GM19372 (cell line): ENCODE measurements at regions not wholly inside any gene's neighbourhood (a gene's known extent, or its start where the extent isn't known, plus 50 kb on each side); places are given as distances from the start of the nearest gene placed in this dataset.
"Not testable (repeated sequence)": the region's sequence is repeated elsewhere in the genome, so short reads cannot be mapped to it uniquely, and the experiment has no call there.

Source experiments
- ATAC-seq: cut with Tn5 transposase; IDR thresholded peaks from one replicate; pipeline ENCODE4 v1.9.1; 2021; ENCODE audit warnings: mild to moderate bottlenecking, low read depth, moderate library complexity; ENCODE audit not compliant: unreplicated experiment

DNA sequence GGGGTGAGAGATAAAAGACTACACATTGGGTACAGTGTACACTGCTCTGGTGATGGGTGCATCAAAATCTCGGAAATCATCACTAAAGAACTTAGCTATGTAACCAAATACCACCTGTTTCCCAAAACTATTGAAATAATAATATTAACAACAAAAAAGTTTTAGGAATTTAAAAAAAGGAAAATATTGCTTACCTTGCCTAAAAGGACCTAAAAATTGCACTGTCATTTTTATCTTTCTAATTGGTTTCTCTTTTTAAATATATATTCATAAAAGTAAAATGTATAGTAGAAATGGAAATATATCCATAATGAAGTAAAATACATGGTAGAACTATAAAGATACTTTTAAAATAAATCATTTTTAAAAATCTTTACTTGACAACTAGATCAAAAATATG is 719.3 kb upstream of the RGS18 start:
- no peak for ATAC-seq

DNA sequence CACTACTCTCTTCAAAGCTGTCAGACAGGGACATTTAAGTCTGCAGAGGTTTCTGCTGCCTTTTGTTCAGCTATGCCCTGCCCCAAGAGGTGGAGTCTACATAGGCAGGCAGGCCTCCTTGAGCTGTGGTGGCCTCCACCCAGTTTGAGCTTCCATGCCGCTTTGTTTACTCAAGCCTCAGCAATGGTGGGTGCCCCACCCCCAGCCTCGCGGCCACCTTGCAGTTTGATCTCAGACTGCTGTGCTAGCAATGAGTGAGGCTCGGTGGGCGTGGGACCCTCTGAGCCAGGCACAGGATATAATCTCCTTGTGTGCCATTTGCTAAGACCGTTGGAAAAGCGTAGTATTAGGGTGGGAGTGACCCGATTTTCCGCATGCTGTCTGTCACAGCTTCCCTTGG is 710.0 kb upstream of the RGS18 start:
- not testable (repeated sequence) for ATAC-seq

DNA sequence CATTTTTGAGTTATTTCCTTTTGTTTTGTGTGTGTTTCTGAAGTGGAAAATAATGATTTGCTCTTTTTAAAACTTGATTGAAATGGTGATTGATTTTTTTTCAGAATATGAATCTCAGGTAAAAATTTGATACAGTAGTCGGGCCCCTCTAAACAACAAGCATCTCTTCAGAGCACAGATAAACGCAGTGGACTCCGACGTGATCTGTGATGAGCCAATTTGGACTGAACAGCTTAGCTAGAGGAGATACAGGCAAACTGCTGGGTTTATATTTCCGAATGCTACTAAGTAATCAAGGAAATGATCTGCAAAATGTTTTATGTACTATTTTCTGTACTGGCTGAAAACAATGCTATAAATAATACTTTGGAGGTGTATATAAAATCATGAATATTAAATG is 705.7 kb upstream of the RGS18 start:
- ATAC-seq: no peak

DNA sequence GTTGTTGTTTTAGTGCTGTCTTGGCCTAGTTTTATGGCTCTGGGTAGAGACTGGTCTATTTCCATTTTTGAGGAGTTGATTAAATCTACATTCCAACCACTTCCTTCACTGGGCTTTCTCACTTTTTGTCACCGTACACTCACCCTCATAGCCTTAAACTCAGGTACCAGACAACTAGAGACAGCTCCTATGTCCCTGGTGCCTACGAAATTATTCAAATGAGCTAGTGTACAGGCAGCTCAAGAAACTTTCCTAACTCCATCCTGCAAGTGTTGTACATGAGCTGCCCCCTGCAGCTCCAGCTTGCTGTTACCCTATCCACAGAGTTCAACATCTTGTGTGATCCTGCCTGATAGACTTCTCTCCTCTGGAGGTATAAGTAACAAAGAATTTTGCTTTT is 704.8 kb upstream of the RGS18 start:
- ATAC-seq: no peak

DNA sequence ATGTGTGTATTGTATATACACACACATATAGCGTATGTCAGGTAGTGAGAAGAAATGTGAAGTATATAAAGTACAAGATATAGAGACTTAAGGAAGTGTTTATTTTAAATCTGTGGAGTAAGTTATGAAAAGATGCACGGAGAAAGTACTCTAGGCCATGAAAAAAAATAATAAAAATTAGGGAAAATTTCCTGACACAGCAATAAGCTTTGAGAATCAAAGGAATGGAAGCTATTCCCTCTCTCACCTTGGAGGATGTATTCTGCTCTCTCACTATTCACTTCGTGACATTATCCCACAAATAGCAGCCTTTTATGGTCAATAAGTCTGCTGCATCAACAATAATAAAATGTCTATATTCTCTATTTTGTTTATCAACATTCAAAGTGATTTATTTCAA is 700.4 kb upstream of the RGS18 start:
- no peak for ATAC-seq

DNA sequence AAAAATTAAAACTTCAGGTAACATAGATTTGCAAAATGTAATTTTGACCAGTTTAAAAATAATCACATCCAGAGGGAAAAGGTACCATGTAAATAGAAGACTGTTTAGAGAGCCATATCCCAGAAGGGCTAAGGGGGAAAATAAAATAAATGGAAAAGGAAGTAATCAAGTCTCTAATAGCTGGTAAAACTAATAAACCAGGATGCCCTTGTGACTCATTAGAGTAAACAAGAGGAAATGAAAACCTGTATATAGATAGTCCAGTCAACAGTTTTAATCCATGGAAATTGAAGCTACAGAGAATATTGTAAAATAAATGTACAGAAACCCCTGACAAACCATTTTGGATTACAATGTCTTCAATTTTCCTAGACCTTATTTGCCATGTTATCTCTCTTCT is 698.0 kb upstream of the RGS18 start:
- ATAC-seq: no peak

DNA sequence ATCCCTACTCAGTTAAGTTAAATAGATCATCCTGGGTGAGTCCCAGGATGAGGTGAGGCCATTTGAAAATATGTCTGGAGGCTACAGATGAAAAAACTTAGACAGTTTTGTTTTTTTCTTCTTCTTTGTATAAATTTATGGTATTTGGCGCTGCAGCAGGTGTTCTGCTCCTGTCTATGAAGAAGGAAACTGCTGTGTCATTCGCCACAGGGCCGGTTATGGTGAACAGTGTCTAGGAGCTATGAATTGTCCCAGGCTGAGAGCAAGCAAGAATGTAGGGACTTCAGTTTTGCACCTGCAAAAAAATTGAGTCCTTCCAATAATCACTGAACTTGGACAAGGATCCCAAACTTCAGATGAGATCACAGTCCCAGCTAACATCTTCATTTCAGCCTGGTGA is 674.3 kb upstream of the RGS18 start:
- ATAC-seq: no peak

DNA sequence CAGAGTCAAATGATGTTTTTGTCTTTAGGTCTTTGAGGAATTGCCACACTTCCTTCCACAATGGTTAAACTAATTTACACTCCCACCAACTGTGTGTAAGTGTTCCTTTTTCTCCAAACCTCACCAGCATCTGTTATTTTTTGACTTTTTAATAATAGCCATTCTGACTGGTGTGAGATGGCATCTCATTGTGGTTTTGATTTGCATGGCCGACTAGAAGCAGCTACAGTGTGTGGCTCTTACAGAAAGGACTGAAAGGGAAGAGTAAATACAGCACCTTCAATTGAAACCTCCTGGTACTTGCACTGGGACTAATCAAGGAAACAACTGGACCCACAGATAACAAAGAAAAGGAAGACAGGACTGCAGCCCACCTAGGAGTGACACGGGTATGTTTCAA is 668.0 kb upstream of the RGS18 start:
- ATAC-seq: no peak

DNA sequence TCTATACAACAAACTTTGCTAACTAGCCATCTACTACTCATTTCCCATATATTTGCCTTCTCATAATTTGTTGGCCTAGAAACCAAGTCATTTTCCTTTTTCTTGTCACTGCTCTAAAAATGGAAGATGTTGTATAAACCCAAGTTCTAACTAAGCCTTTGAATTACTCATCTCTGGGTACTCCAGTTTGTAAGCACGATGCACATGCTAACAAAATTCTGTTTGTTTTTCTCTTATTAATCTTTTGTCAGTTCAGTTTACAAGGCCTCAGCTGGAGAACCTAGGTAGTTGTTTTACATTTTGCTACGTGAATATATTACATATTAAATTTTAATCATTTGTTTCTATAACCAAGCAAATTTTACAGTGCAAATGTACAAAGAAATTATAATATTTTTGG is 663.2 kb upstream of the RGS18 start:
- no peak for ATAC-seq

DNA sequence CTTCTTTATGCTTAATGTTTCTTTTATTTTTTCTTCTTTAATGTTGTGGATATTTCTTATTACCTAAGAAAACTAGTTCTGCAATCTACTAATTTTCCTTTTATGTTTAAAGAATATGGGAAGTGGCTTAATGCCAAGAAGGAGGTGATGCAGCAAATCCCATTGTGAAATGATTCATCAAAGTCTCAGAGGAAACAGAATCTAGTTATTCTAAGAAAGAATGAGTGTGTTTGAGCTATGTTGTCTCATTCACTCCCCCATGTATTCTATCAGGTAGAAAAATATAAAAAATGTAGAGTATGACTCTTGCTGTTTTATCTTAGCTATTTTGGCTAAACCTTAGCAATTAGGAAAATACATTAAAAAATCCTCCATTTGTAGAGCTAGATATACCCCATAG is 659.9 kb upstream of the RGS18 start:
- no peak for ATAC-seq

DNA sequence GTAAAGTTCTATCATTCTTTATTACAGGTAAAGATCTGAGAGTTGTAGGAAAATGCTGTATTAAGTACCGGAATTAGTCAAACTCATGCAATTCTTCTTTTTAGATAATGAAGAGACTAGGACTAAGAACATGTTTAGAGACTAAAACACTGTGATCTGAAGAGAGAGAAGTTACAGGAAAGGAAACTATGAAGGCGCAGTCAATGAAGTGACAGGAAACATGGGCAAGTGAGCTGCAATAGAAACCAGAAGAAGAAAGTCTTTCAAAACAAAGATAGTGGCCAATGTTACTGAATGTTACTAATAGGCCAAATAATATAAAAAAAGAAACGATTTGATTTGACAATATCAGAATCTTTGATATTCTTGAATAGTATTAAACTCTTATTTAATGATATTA is 659.4 kb upstream of the RGS18 start:
- ATAC-seq: no peak

DNA sequence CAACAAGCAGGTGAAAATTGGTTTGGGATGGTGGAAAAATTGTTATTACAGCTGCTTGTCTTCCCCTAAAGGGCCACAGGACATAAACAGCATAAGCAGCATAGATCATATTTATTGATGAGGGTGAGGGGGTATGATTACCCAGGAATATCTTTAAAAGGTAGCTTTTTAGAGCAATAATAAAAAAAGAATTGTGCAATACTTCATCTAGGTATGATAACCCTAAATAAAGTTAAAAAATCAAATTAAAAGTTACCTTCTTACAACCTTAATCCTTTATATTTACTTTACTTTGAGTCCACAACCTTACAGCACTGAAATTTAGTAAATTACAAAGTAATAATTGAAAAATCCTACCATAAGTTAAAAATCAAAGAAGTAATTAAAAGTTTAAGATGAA is 653.3 kb upstream of the RGS18 start:
- ATAC-seq: no peak

DNA sequence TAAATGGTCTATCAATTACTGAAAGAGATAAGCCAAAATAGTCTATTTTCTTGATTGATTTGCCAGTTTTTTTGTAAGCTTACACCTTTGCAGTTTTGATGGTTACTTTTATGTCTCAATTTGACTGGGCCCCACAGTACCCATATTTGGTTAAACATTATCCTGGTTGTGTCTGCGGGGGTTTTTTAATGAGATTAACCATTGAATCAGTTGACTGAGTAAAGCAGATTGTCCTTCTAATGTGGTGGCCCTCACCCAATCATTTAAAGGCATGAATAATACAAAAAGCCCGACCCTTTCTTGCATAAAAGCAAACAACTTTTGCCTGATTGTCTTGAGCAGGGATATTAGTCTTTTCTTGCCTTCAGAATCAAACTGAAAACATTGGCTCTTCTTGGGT is 650.0 kb upstream of the RGS18 start:
- no peak for ATAC-seq

DNA sequence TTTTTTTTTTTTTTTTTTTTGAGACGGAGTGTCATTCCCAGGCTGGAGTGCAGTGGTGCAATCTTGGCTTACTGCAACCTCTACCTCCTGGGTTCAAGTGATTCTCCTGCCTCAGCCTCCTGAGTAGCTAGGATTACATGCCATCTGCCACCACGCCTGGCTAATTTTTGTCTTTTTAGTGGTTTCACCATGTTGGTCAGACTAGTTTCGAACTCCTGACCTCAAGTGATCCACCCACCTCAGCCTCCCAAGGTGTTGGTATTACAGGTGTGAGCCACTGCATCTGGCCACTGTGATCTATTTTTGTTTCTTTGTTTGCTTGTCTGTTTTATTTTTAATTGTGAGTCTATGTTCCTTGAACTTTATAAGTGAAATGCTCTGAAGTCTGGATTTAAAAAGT is 646.8 kb upstream of the RGS18 start:
- ATAC-seq: not testable (repeated sequence)

DNA sequence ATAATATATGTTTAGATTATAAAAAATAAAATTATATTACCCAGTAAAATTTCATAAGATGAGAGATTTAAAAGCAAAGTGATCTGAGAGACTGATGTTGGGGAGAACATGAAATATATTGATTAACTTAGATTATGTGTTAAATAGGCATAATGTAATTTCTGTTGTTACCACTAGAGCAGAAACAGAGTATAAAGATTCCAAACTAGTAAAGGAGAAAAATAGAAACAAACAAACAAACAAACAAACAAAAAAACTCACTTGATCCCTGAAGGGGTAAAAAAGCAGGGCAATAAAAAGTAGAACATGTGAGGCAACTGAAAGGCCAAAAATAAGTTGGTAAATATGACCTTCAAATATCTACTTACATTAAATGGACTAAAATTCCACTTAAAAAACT is 640.4 kb upstream of the RGS18 start:
- ATAC-seq: no peak

DNA sequence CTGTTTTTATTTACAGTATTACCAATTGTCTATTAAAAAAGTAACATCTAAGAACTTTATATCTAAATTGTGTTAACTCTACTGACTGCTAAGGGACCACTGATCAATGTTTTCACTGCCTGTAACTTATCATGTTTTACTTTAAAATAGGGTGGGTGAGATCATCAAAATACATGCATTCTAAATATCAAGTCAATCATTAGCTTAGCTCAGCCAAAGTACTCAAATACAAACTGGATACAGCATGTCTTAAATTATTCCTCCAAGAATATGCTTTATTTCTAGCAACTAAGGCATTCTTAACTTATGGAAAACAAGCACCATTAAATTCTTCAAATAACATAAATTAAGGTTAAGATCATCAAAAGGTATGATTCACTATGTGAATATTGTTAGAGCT is 638.7 kb upstream of the RGS18 start:
- no peak for ATAC-seq

DNA sequence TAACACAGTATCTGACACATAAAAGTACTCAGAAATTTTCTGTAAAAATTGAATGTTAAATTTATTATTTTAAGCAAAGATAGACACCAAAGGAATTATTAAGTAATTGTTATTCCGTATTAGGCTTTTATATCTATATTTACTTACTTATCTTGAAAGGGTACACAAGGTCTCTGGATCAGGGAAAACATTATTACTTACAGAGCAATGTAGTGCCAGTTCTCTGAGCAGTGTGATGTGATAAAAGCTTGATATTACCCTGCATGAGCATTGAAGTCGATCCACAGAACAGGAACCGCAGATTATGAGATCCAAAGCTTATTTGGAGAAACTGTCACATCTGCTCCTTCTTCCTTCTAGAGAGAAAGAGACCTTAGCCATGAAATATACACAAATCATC is 637.9 kb upstream of the RGS18 start:
- ATAC-seq: no peak

DNA sequence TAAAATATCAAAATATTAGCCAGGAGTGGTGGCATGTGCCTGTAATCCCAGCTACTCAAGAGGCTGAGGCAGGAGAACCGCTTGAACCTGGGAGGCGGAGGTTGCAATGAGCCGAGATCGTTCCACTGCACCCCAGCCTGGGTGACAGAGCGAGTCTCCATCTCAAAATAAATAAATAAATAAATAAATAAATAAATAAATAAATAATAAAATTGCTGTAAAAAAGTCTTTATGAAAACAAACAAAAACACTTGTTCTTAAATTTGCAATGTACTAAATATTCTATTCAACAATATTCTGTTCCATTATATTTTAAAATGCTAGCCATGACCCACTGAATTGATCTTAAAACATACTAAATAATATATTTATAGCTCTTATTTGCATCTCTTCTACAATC is 632.3 kb upstream of the RGS18 start:
- not testable (repeated sequence) for ATAC-seq

DNA sequence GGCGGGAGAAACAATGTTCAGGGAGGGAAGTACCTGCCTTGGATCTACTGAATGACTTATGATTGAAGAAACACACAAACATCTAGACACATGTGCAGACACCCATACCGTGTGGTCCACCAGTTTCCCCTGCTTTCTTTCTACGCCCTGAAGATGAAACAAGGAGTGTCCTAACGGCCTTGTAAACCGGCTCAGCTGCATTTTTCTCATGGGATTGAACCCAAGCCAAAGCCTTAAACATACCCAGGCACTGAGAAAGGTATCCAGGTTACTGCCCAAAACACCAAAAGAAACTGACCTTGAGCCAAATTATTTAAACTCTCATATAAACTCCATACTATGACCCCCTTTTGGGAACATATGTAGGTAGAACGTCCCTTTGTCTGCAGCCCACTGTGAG is 630.0 kb upstream of the RGS18 start:
- no peak for ATAC-seq

DNA sequence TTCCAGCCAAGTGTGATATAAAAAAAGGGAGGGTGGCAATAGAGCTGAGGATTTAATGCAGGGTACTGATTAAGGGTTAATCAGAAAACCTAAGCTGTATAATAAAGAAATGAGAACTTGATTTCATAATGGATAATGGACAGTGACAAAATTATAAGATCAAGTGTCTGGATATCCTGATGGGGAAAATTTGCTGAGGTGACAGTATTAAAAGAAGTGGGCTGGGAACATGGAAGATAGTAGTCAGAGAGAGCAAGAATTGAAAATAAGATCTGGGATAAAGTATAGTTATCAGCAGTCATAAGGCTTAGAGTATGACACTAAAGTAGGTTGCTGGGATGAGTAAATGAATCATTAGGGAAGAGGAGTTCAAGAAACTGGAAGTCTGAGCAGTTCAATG is 627.3 kb upstream of the RGS18 start:
- ATAC-seq: no peak

DNA sequence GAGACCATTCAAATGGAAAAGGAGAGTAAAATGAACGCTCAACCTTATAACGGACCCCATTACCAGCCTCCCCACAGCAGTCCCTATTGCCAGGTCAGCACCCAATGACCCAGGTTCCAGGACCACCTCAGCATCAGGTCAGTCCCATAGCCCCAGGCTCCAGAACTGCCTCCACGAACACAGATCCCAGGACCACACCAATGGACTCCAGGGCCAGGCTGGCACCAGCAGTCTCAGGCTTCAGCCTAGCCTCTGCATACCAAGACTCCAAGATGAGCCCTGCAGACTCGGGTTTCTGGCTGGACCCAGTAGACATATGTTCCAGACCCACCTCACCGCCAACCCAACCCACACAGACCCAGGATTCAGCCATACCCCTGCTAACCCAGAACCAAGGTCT is 625.0 kb upstream of the RGS18 start:
- no peak for ATAC-seq

DNA sequence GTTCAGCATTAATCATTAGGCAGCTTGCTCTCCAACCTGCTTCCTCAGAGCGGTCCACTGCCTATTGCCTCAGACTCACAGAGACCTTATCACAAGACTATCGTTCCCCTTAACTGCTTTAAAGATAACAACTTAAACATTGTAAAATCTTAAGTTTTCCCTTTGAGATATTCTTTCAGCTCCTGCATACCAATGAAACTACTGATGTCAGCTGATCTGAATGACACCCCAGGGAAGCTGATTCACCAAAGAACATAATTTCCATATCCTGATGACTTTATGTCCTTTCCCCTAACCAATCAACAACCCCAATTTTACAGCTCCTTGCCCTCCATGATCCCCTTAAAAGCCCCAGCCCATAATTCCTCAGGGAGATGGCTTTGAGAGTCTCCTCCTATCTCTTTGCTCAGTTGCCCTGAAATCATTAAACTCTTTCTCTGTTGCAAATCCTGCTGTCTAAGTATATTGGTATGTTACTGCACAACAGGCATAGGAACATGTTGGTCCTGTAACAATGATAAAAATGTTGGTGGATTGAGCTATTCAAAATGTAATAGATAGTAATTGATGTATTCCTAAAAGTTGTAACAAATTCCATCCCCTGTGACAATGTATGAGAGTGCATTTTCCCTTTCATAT is 621.4 kb upstream of the RGS18 start:
- ATAC-seq: no peak

DNA sequence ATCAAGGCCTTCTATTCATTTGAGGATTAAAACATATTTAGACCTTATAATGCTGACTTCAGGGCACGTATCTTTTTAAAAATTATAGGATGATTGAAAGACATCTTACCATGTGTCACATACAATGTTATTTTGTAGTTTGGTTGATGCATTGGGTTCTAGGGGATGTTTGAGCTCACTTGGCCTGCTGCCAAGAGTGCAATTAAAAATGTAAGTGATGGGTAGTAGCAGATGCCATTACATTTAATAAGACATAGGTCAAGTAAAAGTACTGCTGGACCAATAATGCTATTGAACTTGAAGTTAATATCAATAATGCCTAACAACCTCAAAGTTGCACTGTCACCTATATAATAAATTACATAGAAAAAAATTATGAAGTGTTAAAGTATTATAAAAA is 616.5 kb upstream of the RGS18 start:
- ATAC-seq: no peak
